Fibroblast of mammary gland (primary cell): ENCODE measurements at regions not wholly inside any gene's neighbourhood (a gene's known extent, or its start where the extent isn't known, plus 50 kb on each side); places are given as distances from the start of the nearest gene placed in this dataset.

Experiments used
- DNase-seq: peaks from one replicate; pipeline ENCODE4 v3.0.0-alpha.2; 2010; ENCODE audit warnings: low read depth
- H3K4me3 ChIP-seq: 2 replicates; pipeline ENCODE4 v1.5.1; 2011; ENCODE audit warnings: low read depth, mild to moderate bottlenecking, low read length, moderate library complexity; ENCODE audit not compliant: control insufficient read depth
- CTCF ChIP-seq: conservative IDR thresholded peaks from 2 replicates; pipeline ENCODE4 v1.5.1; 2011; ENCODE audit warnings: low read depth, low read length, inconsistent platforms; ENCODE audit not compliant: control insufficient read depth, insufficient read depth

- H3K4me3 ChIP-seq, result no peak overlapping the region
- DNase-seq, result no peak
Measured at GRCh38 chr4:22901631-22902030, 208.9 kb downstream of the GBA3 start.

GRCh38 chr4:22900876-22901275 lies 208.1 kb downstream of the GBA3 start:
- TF ChIP-seq CTCF, result no peak
- H3K4me3 ChIP-seq, result no peak overlapping the region

More at GRCh38 chr4:22901631-22902030, 208.9 kb downstream of the GBA3 start:
- no peak for TF ChIP-seq CTCF

DNA sequence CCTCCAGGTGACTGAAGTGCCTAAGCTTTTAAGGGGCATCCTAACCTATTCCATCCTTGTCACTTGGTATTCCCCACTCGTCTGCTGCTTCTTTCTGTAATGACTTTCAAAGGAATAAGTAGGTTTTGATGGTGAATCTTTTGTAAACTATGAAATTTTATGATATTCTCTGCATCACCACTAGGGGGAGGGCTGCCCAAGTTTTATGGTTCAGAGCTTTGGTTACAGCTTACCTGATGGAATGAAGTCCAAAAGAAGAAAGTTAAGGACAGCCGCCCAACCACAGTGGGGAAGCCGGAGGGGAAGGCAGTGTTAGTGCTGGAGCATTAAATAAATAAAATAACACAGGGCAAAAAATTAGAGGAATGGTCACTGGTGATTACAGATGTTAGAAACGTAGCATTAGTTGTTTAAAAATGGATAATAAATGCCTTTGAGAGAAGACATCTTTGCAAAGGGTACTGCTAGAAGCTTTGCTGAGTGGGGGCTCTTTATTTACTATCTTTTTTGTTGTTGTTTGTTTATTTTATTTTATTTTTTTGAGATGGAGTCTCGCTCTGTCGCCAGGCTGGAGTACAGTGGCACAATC lies 204.9 kb downstream of the GBA3 start:
- DNase-seq, result peak; percentile 14
- H3K4me3 ChIP-seq, result no peak overlapping the region
- TF ChIP-seq CTCF, result peak; percentile 67

More at GRCh38 chr4:22900876-22901275, 208.1 kb downstream of the GBA3 start:
- no peak for DNase-seq

DNA sequence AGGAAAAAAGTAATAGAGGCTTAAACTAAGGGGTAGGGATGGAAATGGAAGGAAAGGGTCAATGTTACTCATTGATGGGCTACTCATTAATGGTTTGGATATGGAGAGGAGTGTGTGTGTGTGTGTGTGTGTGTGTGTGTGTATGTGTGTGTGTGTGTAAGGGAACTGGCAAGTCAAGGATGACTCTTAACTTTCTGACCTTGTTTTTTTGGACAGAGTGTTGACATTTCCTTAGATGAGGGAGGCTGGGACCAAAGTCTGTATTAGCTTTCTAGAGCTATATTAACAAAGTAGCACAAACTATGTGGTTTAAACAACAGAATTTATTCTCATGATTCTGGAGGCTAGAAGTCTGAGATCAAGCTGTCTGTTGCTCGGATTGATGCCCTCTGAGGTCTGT lies 202.7 kb downstream of the GBA3 start:
- TF ChIP-seq CTCF, result no peak
- no peak for DNase-seq
- no peak overlapping the region for H3K4me3 ChIP-seq

DNA sequence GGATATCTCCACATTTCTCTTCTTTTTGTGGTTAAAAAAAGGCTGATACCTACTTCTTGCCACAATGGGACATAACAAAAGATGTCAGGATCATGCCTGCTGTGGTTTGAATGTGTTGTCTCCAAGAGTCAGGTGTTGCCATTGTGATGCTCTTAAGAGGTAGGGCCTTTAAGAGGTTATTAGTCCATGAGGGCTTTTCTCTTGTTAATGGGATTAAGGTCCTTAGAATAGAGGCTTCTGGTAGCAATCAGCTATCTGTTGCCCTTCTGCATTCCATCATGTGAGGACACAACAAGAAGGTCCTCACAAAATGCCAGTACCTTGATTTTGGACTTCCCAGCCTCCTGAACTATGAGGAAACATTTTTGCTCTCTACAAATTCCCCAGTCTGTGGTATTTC lies 191.4 kb downstream of the GBA3 start:
- no peak for DNase-seq
- TF ChIP-seq CTCF, result no peak
- no peak overlapping the region for H3K4me3 ChIP-seq

DNA sequence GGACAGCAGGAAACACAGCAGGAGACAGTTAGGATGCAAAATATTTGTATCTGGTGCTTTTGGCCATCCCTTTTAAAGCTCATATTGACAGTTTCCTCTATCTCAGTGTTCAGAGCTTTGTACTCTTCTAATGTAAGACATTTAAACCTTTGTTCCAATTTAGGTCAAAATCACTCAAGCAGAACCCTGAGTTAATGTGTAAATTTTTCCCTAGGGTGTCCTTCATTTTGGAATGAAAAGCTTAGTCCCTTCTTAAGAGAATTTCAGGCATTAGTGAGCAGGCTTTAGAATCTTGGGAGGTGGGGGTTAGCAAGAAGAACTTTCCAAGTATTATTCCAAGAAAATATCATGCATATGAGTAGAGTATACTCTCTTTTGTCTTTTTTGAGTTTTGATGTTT lies 188.7 kb downstream of the GBA3 start:
- no peak for DNase-seq
- TF ChIP-seq CTCF, result no peak
- no peak overlapping the region for H3K4me3 ChIP-seq
